ENCODE measurements at regions not wholly inside any gene's neighbourhood (a gene's known extent, or its start where the extent isn't known, plus 50 kb on each side); places are given as distances from the start of the nearest gene placed in this dataset.

- TF ChIP-seq POLR2AphosphoS5 (IDR thresholded peaks at IDR 0.05; ENCODE audit: low read depth, low read length): no peak
- TF ChIP-seq, protein P1, sequence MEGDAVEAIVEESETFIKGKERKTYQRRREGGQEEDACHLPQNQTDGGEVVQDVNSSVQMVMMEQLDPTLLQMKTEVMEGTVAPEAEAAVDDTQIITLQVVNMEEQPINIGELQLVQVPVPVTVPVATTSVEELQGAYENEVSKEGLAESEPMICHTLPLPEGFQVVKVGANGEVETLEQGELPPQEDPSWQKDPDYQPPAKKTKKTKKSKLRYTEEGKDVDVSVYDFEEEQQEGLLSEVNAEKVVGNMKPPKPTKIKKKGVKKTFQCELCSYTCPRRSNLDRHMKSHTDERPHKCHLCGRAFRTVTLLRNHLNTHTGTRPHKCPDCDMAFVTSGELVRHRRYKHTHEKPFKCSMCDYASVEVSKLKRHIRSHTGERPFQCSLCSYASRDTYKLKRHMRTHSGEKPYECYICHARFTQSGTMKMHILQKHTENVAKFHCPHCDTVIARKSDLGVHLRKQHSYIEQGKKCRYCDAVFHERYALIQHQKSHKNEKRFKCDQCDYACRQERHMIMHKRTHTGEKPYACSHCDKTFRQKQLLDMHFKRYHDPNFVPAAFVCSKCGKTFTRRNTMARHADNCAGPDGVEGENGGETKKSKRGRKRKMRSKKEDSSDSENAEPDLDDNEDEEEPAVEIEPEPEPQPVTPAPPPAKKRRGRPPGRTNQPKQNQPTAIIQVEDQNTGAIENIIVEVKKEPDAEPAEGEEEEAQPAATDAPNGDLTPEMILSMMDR (IDR thresholded peaks at IDR 0.05): no peak
- no peak for TF ChIP-seq SIN3A (IDR thresholded peaks at IDR 0.05; ENCODE audit: borderline replicate concordance, insufficient read depth, low read depth, low read length)
- TF ChIP-seq, protein P2, sequence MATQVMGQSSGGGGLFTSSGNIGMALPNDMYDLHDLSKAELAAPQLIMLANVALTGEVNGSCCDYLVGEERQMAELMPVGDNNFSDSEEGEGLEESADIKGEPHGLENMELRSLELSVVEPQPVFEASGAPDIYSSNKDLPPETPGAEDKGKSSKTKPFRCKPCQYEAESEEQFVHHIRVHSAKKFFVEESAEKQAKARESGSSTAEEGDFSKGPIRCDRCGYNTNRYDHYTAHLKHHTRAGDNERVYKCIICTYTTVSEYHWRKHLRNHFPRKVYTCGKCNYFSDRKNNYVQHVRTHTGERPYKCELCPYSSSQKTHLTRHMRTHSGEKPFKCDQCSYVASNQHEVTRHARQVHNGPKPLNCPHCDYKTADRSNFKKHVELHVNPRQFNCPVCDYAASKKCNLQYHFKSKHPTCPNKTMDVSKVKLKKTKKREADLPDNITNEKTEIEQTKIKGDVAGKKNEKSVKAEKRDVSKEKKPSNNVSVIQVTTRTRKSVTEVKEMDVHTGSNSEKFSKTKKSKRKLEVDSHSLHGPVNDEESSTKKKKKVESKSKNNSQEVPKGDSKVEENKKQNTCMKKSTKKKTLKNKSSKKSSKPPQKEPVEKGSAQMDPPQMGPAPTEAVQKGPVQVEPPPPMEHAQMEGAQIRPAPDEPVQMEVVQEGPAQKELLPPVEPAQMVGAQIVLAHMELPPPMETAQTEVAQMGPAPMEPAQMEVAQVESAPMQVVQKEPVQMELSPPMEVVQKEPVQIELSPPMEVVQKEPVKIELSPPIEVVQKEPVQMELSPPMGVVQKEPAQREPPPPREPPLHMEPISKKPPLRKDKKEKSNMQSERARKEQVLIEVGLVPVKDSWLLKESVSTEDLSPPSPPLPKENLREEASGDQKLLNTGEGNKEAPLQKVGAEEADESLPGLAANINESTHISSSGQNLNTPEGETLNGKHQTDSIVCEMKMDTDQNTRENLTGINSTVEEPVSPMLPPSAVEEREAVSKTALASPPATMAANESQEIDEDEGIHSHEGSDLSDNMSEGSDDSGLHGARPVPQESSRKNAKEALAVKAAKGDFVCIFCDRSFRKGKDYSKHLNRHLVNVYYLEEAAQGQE (IDR thresholded peaks at IDR 0.05; ENCODE audit: insufficient read depth in 1 of 2, low read depth in 2 of 2, low read length in 1 of 2): no peak
- no peak for TF ChIP-seq TCF7L2 (IDR thresholded peaks at IDR 0.05; ENCODE audit: low read depth, low read length)
- DNase-seq (ENCODE audit: low read depth, low spot score): no peak
- no peak for ATAC-seq
- no peaks in the 10 kb centered on the region for H3K27me3 ChIP-seq (ENCODE audit: control insufficient read depth, insufficient read depth, low read length)
- H3K9me3 ChIP-seq (ENCODE audit: control insufficient read depth, insufficient read depth, low read depth, low read length): no peaks in the 10 kb centered on the region
- ChIA-PET POLR2A (no interaction called here), CTCF (no interaction called here)
- no TSS peak for BruUV-seq (replicated peaks)
- in situ Hi-C loops (cut with HindIII; ENCODE audit: low pct_unique_long_range_greater_than_20kb, low sequenced_read_pairs): no loop called here
- no peak overlapping the region for H3K4me3 ChIP-seq (ENCODE audit: low read depth in 2 of 2, low read length in 2 of 2)
- intact Hi-C loops (cut with micrococcal nuclease; ENCODE audit: unreplicated experiment): no loop called here
- no peaks in the 10 kb centered on the region for H3K36me3 ChIP-seq (ENCODE audit: control insufficient read depth, insufficient read depth, low read length)
- H3K27ac ChIP-seq (ENCODE audit: low read length): no peak overlapping the region
- no peaks in the 10 kb centered on the region for H3K4me1 ChIP-seq (ENCODE audit: control insufficient read depth, insufficient read depth, low read length)
Measured at GRCh38 chr18:34345738-34346137, 121.0 kb upstream of the NOL4 start.

DNA sequence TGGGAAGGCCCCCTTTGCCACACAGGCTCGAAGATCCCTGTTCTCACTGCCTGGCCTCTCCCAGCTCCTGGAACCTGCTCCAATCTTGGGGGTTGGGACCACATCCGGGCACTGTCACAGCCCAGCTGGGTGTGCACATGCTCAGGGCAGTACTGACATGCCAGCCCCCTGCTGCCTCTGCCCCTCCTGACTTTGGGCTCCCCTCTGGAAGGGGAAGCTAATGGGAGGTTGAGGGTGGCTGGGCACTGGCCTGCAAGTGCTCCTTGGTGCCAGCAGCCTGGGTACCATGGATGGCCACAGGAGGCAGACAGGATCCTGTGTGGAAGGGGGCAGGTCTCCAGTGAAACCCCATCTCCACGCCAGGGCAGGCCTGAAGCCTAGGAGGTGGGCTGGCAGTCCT is 126.1 kb upstream of the NOL4 start:
- Histone ChIP-seq H3K36me3 (ENCODE audit: control insufficient read depth, insufficient read depth, low read length) (no peaks in the 10 kb centered on the region), H3K27me3 (ENCODE audit: control insufficient read depth, insufficient read depth, low read length) (no peaks in the 10 kb centered on the region), H3K4me3 (ENCODE audit: low read depth in 2 of 2, low read length in 2 of 2) (no peak overlapping the region), H3K27ac (ENCODE audit: low read length) (no peak overlapping the region), H3K9me3 (ENCODE audit: control insufficient read depth, insufficient read depth, low read depth, low read length) (no peaks in the 10 kb centered on the region), H3K4me1 (ENCODE audit: control insufficient read depth, insufficient read depth, low read length) (no peaks in the 10 kb centered on the region)
- ChIA-PET CTCF (no interaction called here), POLR2A (no interaction called here)
- BruUV-seq (replicated peaks): no TSS peak
- no peak for DNase-seq (ENCODE audit: low read depth, low spot score)
- intact Hi-C loops (cut with micrococcal nuclease; ENCODE audit: unreplicated experiment) (no loop called here), in situ Hi-C loops (cut with HindIII; ENCODE audit: low pct_unique_long_range_greater_than_20kb, low sequenced_read_pairs) (no loop called here)
- TF ChIP-seq TCF7L2 (IDR thresholded peaks at IDR 0.05; ENCODE audit: low read depth, low read length) (no peak), POLR2AphosphoS5 (IDR thresholded peaks at IDR 0.05; ENCODE audit: low read depth, low read length) (no peak), SIN3A (IDR thresholded peaks at IDR 0.05; ENCODE audit: borderline replicate concordance, insufficient read depth, low read depth, low read length) (no peak)
- TF ChIP-seq, protein P1 (IDR thresholded peaks at IDR 0.05): no peak
- TF ChIP-seq, protein P2 (IDR thresholded peaks at IDR 0.05; ENCODE audit: insufficient read depth in 1 of 2, low read depth in 2 of 2, low read length in 1 of 2): no peak
- ATAC-seq: no peak

Data from Panc1 (cell line).